ENCODE measurements at regions not wholly inside any gene's neighbourhood (a gene's known extent, or its start where the extent isn't known, plus 50 kb on each side); places are given as distances from the start of the nearest gene placed in this dataset. TPM values are rescaled to one million over a fixed set of nuclear protein-coding genes. Genes with fewer than 3 reads are reported as not detected.

DNA sequence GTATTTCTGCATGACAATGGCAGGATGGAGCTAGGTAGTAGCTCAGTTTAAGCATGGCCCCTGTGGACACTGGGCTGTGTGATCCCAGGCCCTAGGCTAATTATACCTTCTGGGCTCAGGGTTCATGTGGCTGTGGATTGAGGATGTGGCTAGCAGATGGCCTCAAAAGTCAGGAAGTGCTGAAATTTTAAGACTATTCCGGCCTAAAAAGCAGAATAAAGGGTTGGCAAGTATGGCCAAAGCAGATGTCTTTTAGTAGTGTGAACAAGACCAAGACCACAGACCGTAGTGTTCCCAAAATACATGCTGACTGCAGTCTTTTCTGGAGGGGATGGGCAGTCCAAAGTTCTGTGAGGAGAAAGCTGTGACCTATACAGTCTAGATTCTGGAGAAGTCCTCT, 115.7 kb upstream of the RAG2 start:
- TF ChIP-seq EZH2phosphoT487 (IDR thresholded peaks at IDR 0.05; ENCODE audit: insufficient read depth, low read depth) (no peak), EZH2 (IDR thresholded peaks at IDR 0.05; ENCODE audit: insufficient read depth, poor library complexity, severe bottlenecking) (no peak)
- no peak overlapping the region for H2AFZ ChIP-seq
- no peaks in the 10 kb centered on the region for H3K36me3 ChIP-seq (ENCODE audit: low read depth)
- DNase-seq: no peak
- no peaks in the 10 kb centered on the region for H4K20me1 ChIP-seq (ENCODE audit: insufficient read depth)
- no peaks in the 10 kb centered on the region for H3K79me2 ChIP-seq (ENCODE audit: insufficient read depth)
- in situ Hi-C loops (cut with MboI): no loop called here
- no peak overlapping the region for H3K4me2 ChIP-seq (ENCODE audit: unreplicated experiment)
- H3K27ac ChIP-seq: no peak overlapping the region
- 29 to 32% methylated on average over 2 of the region's 2 CpGs for WGBS, 2 experiments (ENCODE audit: low coverage in 1 of 2, low lambda C conversion rate in 2 of 2, missing lambda C conversion rate in 2 of 2)
- no peaks in the 10 kb centered on the region for H3K4me1 ChIP-seq (ENCODE audit: insufficient read depth)
- H3K9me2 ChIP-seq (ENCODE audit: insufficient read depth): no peaks in the 10 kb centered on the region
- H3K4me3 ChIP-seq: no peak overlapping the region
- no peaks in the 10 kb centered on the region for H3F3A ChIP-seq (ENCODE audit: insufficient read depth)
- no peak overlapping the region for H3K9ac ChIP-seq
- H3K27me3 ChIP-seq (replicated peaks; ENCODE audit: insufficient read depth): 0 out of 2 replicates have a peak, but pooled peaks cover 8% of the 10 kb centered on the region
- no peaks in the 10 kb centered on the region for H3K9me3 ChIP-seq (ENCODE audit: low read depth)

GRCh38 chr11:36711104-36711825, 113.2 kb upstream of the RAG2 start:
- 34 to 40% methylated on average over 3 of the region's 3 CpGs for WGBS, 2 experiments (ENCODE audit: low coverage in 1 of 2, low lambda C conversion rate in 2 of 2, missing lambda C conversion rate in 2 of 2)
- TF ChIP-seq EZH2 (IDR thresholded peaks at IDR 0.05; ENCODE audit: insufficient read depth, poor library complexity, severe bottlenecking) (no peak), EZH2phosphoT487 (IDR thresholded peaks at IDR 0.05; ENCODE audit: insufficient read depth, low read depth) (no peak)
- Histone ChIP-seq H3K4me3 (no peak overlapping the region), H3K4me2 (ENCODE audit: unreplicated experiment) (no peak overlapping the region), H2AFZ (no peak overlapping the region), H4K20me1 (ENCODE audit: insufficient read depth) (no peaks in the 10 kb centered on the region), H3K79me2 (ENCODE audit: insufficient read depth) (no peaks in the 10 kb centered on the region), H3K36me3 (ENCODE audit: low read depth) (no peaks in the 10 kb centered on the region), H3K9ac (no peak overlapping the region), H3K27ac (no peak overlapping the region), H3F3A (ENCODE audit: insufficient read depth) (no peaks in the 10 kb centered on the region), H3K27me3 (replicated peaks; ENCODE audit: insufficient read depth) (peaks cover 9% of the 10 kb centered on the region), H3K9me2 (ENCODE audit: insufficient read depth) (no peaks in the 10 kb centered on the region), H3K4me1 (ENCODE audit: insufficient read depth) (no peaks in the 10 kb centered on the region), H3K9me3 (ENCODE audit: low read depth) (no peaks in the 10 kb centered on the region)
- in situ Hi-C loops (cut with MboI): no loop called here
- peak; percentile 1 for DNase-seq

Small RNA genes lying in the stretch of these regions (small RNA-seq; reads per million reads assigned to genes)
- gene RF00322 (ENCODE audit: low read depth, low replicate concordance) (not detected), gene RNU6-99P (ENCODE audit: low read depth, low replicate concordance) (not detected)

All from GM23248 (cell line).